Left renal cortex interstitium (tissue), 4 donors: ENCODE measurements at regions not wholly inside any gene's neighbourhood (a gene's known extent, or its start where the extent isn't known, plus 50 kb on each side); places are given as distances from the start of the nearest gene placed in this dataset.
"Not testable (repeated sequence)": the region's sequence is repeated elsewhere in the genome, so short reads cannot be mapped to it uniquely, and the experiment has no call there.

Experiments
- DNase-seq, 4 donors: peaks; one replicate each; pipeline ENCODE4 v3.0.0-alpha.2; 2013; ENCODE audit warnings: low read depth in 4 of 4, low spot score in 2 of 4, missing footprints in 1 of 4

DNA sequence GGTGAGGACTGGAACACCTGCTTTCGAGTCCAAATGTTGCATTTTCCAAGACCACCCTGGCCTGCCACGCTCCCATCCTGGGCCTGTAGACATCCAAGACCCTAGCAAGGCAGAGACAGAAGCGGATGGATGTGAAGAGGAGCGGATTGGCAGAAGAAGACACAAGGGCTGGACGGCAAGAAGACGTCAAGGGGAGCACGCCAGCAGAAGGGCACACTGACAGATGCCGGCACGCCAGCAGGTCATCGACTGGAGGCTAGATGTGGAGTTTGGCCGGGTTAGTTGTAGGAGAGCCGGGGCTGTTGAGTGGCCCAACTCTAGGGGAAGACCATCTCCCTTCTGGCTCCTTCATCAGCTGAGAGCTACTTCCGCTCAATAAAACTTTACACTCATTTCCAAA, 251.6 kb downstream of the ZWINT start:
- DNase-seq: no peak

DNA sequence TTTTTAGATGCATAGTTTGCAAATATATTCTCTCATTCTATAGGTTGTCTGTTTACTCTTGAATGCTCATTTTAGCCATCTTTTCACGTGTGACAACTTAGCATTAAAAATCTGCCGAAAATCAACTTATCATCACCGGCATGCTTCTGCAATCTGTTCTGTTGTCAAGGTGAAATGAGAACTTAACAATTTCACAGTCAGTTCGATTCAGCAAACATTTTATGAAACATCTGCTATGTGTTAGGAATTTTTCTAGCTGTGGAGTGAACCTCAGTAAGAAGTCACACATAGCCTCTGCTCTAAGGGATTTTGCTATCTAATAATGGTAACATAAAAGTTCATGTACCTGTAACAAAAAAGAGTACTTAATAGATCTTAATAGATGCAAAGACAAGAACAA, 256.1 kb downstream of the ZWINT start:
- DNase-seq: no peak

DNA sequence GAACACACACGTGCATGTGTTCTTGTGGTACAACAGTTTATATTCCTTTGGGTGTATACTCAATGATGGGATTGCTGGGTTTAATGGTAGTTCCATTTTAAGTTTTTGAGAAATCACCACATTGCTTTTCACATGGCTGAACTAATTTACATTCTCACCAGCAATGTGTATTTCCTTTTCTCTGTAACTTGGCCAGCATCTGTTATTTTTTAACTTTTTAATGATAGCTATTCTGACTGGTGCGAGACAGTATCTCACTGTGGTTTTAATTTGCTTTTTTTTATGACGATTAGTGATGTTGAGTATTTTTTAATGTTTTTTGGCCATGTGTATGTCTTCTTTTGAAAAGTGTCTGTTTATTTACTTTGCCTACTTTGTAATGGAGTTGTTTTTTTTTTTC, 256.6 kb downstream of the ZWINT start:
- no peak for DNase-seq

DNA sequence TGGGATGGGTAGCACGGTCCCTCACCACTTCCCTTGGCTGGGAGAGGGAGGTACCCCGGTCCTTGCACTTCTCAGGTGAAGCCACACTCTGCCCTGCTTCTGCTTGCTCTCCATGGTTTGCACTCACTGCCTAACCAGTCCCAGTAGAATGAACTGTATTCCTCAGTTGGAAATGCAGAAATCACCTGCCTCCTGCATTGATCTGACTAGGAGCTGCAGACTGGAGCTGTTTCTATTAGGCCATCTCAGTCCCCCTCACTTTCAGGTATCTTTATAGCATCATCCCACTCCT, 264.9 kb downstream of the ZWINT start:
- DNase-seq: no peak

DNA sequence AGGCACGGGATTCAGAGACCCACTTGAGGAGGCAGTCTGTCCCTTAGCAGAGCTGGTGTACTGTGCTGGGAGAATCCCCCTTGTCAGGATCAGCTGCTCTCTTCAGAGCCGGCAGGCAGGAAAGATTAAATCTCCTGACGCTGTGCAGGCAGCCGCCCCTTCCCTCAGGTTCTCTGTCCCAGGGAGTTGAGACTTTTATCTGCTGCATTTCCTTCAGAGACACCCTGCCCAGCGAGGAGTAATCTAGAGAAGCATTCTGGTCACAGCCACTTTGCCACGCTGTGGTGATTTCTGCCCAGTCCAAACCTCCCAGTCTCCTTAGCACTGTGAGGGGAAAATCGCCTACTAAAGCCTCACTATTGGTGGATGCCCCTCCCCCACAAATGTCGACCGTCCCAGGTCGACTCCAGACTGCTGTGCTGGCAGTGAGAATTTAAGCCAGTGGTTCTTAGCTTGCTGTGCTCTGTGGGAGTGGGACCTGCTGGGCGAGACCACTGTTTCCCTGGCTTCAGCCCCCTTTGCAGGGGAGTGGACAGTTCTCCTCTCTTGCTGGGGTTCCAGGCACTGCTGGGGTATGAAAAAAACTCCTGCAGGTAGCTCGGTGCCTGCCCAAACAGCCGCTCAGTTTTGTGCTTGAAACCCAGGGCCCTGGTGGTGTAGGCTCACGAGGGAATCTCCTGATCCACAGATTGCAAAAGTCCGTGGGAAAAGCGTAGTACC, 265.4 kb downstream of the ZWINT start:
- DNase-seq: no peak

DNA sequence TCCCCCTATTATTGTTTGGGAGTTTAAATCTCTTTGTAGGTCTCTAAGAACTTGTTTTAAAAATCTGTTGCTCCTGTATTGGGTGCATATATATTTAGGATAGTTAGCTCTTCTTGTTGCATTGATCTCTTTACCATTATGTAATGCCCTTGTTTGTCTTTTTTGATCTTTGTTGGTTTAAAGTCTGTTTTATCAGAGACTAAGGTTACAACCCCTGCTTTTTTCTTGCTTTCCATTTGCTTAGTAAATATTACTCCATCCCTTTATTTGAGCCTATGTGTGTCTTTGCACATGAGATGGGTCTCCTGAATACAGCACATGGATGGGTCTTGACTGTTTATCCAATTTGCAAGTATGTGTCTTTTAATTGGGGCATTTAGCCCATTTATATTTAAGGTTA, 267.4 kb downstream of the ZWINT start:
- not testable (repeated sequence) for DNase-seq

DNA sequence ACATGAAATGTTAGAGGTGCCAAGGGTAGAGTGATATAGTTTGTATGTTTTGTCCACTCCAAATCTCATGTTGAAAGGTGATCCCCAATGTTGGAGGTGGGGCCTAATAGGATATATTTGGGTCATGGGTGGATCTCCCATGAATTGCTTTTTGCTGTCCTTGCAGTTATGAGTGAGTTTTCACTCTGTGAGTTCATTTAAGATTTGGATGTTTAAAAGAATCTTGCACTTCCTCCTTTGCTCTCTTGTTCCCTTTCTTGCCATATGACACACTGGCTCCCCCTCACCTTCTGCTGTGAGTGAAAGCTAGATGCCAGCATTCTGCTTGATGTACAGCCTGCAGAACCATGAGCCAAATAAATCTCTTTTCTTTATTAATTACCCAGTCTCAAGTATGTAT, 269.2 kb downstream of the ZWINT start:
- no peak for DNase-seq

DNA sequence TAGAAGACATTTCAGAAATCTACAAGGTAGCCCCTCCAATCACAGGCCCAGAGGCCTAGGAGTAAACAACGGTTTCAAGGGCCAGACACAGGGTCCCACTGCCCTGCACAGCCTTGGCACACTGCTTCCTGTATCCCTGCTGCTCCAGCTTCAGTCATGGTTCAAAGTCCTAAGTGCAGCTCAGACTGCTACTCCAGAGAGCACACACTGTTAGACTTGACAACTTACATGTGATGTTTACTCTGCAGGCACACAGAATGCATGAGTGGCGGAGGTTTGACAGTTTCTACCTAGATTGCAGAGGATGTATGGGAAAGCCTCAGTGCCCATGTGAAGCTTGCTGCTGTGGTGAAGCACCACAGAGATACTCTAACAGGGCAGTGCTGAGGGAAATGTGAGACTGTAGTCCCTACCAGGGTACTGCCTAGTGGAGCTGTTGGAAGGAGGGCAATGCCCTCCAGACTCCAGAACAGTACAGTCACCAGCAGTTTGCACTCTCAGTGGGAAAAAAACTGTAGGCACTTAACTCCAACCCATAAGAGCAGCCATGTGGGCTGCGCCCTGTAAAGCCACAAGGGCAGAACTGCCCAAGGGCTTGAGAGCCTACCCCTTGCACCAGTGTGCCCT, 270.0 kb downstream of the ZWINT start:
- no peak for DNase-seq

DNA sequence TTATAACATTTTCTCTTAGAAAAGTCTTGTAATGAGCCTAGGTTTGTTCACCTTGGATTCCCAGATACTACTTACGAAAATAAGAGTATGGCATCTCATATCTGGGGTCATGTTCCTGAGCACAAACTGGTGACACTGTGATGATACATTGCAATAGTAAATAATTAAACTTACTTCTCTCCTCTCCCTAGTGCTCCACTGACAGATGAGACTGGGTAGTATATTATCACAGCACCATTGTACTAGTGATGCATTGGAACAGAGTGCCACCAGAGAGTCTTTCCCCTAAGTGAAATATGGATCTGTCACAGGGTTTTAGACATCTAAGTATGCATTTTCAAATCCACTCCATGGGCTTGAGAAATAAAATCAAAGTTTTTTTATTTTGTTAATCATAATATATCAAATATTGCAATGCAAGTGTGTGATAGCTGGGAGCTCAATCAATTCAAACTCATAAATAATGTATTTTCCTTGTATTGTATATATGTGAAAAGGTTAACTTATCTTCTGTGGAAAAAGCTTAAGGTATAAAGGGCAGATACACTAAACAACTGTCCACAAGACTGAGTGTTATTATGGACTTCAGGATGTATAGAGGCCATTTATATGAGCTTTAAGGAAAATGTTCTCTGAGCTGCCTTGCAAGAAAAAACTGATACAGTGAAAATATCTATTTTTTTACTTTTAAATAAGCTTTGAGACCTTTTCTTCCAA, 275.5 kb downstream of the ZWINT start:
- no peak for DNase-seq

DNA sequence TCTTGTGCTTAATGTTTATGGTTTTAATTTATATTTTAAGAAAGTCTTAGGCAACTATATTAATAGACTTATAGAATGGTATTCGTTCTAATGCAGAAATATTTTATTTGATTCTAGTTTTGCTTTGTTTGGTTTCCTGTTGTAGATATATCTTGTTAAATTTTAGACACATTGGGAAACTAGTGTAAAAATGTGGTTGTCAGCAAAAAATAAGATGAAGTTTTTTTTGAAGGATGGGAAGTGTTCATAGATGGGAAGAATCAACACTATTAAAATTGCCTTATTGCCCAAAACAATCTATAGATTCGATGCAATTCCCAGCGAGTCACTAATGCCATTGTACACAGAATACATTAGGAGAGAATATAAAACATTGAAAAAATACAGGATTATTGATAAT, 278.9 kb downstream of the ZWINT start:
- no peak for DNase-seq

DNA sequence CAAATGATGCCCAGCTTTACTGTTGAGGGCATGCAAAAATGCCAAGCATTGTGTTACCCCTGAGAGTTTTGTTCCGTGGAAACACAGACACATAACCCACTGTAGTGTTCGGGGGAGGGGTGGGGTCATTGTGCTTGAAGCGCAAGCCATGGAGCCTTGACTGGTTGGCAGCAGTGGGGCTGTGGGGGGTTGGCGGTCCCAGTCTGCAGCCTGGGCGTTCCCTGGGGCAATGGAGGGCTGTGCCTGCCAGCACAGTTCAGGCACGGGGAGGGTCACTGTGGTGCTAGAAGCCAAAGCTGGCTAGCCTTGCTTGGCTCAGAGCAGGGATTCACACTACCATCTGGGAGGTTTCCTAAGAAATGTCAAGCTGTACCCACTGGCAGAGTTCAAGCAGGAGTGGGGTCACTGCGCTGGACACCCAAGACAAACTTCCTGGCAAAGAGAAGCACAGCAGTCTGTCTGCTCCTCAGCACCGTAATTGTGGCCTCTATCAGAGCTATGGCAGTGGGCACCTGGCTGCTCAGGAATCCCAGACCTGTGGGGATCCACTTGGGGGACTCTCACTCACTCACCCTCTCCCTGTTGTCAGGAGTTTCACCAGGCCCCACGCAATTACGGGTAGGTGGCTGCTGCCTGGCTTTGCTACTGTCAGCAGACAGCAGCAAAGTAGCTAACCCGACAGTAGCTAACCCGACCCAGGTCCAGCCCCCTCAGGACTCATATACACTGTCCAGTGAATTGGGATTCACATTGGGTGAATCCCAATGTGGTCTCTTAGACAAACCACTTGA, 292.4 kb downstream of the ZWINT start:
- no peak for DNase-seq

DNA sequence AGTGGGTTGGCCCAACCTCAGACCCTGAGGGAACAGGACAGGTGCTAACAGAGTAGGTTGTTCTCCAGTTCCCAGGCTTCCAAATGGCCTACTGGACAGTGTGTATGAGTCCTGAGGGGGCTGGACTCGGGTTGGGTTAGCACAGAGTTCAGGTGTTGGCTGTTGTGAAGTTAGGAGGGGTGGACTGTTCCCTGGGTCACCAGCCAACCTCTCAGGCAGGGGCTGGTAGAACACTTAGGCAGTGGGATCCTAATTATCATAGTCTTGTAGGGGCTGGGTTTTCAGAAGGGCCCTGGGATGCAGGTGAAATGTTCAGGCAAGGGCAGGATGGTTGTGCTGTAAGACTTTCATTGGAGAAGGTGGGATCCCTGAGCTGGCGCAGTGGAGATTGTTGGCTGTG, 293.0 kb downstream of the ZWINT start:
- no peak for DNase-seq

DNA sequence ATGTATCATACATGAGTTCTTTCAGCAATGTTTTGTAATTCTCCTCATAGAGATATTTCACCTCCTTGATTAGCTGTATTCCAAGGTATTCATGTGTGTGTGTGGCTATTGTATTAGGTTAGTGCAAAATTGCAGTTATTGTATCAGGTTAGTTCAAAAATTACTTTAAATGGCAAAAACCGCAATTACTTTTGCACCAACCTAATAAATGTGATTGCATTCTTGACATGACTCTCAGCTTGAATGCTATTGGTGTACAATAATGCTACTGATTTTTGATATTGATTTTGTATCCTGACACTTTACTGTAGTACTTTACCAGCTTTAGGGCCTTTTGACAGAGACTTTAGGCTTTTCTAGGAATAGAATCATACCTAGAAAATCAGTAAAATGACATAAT, 297.4 kb downstream of the ZWINT start:
- no peak for DNase-seq

DNA sequence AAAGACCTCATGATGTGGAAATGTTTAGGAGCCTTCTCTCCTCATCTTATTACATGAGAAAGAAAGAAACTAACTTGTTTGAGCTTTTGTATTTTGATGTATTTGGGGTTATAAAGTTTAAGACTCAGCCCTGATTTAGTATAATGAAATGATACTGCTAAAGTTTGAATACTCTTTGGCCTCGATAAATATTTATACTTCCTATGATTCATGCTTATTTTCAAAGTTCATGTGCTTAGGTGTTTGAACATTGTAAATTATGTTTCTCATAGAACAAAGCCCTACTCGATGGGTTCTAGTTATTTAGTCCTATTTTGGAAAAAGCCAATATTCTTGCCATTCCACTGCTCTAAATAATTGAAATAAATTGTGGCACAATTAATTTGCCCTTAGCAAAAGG, 303.2 kb downstream of the ZWINT start:
- DNase-seq: no peak

DNA sequence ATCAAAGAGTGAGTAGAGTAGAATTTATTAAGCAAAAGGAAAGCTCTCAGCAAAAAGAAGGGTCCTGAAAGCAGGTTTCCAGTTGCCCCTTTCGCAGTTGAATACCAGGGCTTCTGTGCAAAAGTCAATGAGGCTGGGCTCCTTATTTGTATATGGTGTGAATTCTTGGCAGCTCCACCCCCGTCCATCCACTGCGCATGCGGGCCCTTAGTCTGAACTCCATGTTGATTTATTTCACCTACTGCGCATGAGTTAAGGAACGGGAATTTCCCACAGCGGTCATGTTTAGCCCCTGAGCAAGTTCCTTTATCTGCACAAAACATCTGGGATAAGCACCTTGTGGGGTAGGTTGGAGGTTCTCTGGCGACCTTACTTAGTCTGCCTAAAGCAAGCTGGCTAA, 325.6 kb downstream of the ZWINT start:
- no peak for DNase-seq

DNA sequence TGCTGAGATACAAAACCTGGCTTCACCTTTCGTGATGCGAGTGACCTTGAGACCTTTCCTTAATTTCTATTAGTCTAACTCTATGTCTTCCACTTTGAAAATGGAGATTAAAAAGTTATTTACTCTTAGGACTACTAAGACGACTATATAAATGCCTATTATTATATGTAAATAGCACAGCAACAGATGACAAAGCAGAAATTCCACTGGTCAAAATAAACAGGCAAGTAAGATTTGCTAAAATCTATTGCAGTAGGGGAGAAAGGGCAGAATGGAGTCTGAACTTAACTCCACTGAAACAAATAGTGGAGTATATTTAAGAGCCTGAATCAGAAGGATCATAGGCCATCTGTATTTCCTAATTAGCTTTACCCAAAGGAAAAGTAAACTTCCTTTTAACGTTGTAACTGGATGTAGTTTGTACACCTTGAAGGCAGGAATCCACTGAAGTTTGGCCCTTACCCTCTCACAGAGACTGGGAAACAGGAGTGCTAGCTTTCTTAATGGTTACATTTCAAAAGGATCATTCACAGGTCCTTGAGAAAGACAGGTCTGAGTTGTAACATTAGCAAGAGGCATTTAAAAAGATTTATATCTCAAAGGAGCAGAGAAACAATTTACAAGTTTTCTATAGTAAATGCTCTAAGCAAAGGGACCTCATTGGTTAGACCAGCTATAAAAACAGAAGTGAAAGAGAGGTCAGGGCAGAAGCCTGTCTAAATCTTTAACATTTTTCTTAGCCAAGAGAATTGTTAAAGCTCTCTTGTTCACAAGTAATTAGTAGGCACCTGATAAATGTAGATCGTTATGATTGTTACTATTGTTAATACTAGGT, 332.5 kb downstream of the ZWINT start:
- DNase-seq: peak in 3 of 4 donors; percentile 25 to 37 (median 32)

DNA sequence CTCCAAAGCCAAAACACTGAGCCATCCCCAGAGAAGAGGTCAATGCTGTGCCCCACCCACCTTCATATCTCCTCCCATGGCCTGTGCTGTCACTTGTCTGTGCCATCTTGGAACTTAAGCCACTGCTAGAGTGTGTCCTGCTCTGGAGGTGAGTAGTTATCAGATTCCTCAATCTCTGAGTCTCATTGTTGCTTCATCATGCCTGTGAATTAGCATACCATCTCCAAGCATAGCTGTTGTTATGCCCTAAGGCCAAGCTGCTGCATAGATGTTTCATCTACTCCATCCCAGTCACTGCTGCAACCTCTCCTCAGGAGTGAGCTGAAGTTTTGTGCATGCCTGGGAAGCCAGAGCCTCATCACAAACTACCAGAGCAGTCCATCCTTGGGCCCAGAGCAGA, 349.0 kb downstream of the ZWINT start:
- no peak for DNase-seq

DNA sequence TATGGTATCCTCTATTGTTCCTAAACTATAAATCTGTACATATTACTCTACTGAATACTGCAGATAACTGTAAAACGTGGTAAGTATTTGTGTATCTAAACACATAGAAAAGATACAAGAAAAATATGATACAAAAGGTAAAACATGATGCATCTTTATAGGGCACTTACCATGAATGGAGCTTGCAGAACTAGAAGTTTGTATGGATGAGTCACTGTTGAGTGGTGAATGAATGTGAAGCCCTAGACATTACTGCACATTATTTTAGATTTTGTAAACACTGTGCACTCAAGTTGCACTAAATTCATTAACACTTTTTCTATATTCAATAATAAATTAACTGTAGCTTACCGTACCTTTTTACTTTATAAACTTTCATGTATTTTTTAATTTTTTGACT, 357.5 kb downstream of the ZWINT start:
- DNase-seq: no peak

DNA sequence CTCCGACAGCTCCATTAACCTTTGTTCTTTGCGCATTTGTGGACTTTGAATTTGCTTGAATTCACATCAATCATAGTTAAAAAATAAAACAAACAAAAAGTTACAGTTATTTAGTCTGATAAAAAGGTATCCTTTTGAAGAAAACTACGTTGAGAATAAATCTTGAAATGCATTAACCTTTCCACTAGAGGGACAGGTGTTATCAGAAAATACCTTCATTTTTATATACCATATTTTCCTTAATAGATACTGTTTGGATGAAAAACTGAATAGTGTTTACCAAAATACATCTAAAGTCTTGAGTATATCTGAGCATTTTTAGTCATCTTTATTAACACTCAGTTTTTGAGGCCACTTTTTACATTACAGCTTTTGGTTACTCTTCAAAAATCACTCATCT, 371.9 kb downstream of the ZWINT start:
- no peak for DNase-seq

DNA sequence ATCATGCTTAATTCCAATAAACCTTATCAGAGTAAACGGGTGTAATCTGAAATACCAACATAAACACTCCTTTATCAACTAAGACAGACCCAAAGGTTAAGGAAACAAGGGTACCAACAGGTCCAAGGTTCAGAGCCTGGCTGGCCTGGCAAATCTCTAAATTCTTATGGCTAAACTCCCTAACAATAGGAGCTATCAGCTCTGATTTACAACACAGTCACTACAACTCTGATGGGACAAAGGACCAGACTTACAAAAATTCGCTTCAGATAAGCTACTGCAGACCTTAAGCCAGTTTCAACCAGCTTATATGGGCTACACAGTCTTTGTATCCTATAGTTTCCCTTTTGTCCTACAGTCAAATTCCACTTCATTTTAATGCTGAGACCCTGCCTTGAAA, 381.9 kb downstream of the ZWINT start:
- DNase-seq: no peak

DNA sequence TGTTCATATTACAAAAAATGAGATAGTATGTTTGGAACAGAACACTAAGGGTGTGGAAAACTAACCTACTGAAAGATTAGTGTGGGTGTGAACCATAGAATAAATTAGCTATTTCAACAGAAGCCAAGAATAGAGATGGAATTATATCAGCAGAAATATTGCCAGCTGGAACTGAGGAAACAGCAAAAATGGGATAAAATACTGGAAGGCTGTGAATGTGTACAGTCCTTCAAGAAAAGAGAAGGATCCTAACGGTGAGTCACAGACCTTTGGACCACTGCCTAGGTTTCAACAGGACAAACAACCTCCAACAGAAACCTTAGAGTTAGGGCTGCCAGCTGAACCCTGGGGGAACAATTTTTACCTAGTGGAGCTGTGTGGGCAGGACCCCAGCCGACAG, 395.0 kb downstream of the ZWINT start:
- DNase-seq: no peak
